ACHN (cell line): ENCODE measurements at regions not wholly inside any gene's neighbourhood (a gene's known extent, or its start where the extent isn't known, plus 50 kb on each side); places are given as distances from the start of the nearest gene placed in this dataset.
"Not testable (repeated sequence)": the region's sequence is repeated elsewhere in the genome, so short reads cannot be mapped to it uniquely, and the experiment has no call there.

Experiments
- DNase-seq: peaks from one replicate; pipeline ENCODE4 v3.0.0-alpha.2; 2015
- in situ Hi-C: cut with HindIII; loops from 2 replicates; pipeline ENCODE4 v1.10.0; 2017; ENCODE audit warnings: low sequenced_read_pairs, low pct_ligation_motif_present, low pct_unique_long_range_greater_than_20kb

DNA sequence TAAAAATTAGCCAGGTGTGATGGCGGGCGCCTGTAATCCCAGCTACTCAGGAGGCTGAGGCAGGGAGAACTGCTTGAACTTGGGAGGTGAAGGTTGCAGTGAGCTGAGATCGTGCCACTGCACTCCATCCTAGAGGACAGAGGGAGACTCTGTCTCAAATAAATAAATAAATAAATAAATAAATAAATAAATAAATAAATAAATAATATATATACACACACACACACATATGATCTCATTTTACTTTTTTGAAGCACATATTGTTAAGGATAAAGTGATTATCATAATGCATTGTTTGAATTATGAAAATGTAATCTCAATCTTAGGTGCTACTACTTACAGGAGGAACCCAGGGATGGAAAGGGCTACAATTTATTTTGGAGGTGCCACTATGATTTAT, 130.5 kb upstream of the PCDH7 start:
- DNase-seq, in situ Hi-C loops: not testable (repeated sequence)

DNA sequence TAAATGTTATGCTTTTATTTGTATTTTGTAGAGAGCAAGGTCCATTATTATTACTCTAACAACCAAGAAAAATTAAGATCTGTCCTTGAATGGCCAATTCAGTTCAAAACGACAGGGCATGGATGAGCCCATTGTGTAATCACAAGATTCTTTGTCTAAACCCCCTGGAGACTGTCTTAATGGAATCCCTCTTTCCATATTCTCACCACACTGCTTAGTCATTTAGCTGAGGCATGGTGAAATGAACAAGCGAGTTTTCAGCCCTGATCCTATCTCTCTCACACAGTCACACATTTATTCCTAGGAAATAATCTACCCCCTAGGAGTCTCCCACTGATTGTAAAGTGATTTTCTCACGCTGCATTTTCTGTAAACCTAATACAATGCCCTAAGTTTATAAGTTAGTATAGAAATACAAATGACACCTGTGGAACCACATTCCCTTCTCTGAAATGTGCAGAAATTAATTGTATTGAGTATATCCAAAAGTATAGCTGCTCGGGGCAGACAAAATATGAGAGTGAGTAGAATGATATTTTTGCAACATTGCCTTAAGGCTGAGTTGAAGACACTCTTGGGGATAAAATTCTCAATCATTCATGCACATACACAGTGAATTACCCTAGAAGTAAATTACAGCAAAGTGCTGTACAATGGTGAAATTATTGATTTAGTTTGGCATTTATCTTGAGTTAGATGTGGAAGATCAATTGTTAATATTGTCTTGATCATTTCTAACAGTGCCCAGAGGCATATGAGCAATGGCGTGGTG, 119.7 kb upstream of the PCDH7 start:
- no peak for DNase-seq
- in situ Hi-C loops, result no loop called here

DNA sequence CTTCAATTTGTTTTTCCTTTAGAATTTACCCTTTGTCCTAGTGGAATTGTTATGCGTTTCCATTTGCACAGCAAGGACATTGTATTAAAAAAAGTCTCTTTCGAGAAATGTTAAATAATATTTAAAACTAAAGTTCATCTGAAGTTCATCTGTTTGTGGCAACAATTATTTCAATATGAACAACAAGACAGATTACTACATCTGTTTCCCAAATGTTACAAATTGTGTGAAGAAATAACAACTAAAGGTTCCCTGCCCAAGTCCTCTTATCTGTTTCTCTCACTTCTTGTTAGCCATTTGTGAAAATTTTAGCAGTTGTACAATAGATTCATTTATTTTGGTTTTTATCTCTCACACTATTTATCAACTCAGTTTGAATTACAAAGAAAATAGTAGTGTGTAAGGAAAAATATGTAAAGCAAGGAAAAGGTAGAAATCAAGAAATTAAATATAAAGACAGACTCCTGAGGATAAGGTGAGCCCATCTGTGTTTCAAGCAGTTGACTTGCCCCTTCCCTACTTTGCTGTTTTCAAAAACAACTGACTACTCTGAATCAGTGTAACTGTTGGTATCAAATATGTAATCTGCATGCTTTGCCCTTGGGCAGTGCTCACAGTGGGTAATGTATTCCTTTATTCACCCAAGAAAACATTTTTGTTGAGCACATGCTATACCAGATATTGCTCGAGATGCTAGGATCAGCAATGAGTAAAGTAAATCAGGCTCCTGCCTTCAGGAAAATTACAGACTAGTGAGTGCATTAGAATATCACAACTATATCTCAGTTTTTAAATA, 118.9 kb upstream of the PCDH7 start:
- in situ Hi-C loops, result no loop called here
- DNase-seq, result no peak

DNA sequence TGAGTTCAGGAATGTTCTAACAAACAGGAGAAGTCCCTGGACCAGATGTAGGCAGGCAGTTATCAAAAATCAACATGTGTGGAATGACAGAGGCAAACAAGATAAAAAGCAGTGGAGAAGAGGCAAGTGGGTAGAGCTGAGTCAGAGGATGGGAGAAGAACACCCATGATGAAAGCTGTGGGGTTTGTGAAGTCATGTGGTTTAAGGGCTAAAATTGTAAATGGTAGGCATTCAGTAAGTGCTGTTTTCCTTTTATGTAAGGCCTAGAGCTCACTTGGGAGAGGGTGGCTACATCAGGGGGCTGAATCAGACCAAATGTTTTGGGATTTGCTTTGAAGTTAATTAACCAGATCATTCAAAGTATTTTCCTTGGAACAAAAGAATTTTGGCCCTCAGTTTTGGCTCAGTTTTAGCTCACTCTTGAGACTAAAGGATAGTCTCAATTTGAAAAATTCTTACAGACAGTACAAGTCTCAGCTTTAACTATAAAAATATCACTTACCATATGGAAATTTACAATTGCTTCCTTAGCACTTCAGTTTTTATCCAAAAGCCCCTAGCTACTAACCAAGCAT, 114.5 kb upstream of the PCDH7 start:
- no peak for DNase-seq
- in situ Hi-C loops, result no loop called here

DNA sequence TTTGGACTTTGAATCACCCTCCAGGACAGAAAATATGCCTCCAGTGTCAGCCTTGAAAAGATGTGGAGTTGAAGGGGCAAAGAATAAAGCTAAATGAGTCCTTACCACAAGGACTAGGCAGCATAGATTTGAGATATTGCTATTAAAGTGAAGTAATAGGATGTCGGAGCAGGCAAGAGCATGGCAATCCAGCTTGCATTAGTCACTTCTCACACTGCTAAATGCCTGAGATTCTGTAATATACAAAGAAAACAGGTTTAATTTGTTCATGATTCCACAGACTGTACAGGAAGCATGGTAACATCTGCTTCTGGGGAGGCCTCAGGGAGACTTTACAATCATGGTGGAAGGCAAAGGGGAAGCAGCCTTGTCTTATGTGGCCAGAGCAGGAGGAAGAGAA, 109.8 kb upstream of the PCDH7 start:
- DNase-seq, result no peak
- in situ Hi-C loops, result no loop called here

DNA sequence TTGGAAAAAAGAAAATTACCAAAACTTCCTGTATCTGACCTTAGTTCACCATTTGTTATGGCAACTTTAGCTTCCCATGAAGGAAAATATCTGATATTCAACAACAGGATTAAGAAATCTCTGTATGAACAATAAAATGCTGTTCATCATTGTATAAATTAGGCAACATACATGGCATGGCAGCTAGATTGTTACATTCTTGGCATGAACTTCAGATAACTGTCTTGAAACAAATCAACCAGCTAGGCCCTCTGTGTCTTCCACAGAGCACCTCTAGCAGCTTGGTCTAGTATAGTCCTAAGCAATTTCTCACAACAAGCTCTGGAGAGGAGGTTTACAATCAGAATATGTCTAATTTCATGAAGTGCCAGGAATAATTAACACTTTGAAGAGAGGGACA, 105.4 kb upstream of the PCDH7 start:
- DNase-seq, result no peak
- in situ Hi-C loops, result no loop called here

DNA sequence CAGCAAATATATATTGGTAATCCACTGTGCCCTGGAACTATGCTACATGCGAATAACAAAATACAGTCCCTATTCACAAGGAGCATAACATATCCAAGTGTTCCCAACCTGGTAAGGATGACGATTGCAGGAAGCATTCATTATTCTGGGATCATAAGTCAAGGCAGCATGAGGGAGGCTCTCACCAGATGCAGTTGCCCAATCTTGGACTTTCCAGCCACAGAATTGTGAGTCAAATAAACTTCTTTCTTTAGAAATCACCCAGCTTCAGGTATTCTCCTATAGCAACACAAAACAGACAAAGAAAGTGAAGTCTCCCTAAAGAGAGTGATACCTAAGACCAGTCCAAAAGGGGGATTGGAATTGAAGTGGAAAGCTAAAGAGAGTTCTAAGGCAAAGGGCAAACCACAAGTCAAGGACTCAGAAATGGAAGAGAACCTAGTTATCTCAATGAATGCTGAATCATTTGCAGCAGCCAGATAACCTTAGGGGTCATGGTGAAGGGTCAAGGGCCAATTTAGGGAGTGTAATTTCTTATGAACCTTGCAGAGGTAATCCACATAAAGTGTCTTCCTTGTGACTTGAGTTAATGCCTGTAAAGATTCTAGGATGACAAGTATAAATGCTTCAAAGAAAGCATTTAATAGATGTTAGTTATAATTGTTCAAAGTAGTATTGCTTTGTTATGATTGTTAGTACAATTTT, 103.1 kb upstream of the PCDH7 start:
- DNase-seq, result no peak
- in situ Hi-C loops, result no loop called here

DNA sequence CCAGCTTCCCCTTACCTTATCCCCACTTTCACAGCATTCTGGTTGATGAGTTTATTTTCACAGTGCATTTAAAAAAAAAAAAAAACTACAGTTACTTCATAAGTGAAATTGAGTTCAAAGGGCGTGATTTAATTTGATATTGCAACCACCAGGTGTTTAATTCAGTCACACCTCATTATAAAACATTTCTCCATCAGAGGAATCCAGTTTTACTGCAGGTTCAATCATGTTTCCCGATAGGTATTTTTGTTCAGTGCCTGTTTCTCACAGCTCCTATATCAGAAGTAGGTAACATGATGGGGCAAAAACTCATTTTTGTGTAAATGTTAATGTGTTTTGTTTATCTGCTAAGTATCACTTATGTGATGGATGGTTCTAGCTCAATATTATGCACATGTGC, 102.3 kb upstream of the PCDH7 start:
- in situ Hi-C loops, result no loop called here
- DNase-seq, result no peak

DNA sequence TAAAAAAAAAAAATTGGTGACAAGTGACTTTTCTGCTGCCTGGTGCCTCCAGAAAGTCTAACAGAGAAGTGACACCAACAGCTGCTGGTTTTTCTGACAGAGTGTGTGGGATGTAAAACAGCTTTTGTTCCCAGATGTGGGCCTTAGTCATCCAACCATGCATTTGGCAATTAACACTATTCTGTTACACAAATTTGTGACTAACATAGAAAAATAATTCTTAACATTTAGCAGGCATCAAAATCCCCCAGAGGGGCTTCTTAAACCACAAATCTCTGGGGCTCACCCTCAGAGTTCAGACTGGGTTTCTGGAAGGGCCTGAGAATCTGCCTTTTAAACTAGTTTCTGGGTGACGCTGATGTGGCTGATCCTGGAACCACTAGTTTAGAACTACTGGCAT, 100.5 kb upstream of the PCDH7 start:
- no peak for DNase-seq
- in situ Hi-C loops, result no loop called here

DNA sequence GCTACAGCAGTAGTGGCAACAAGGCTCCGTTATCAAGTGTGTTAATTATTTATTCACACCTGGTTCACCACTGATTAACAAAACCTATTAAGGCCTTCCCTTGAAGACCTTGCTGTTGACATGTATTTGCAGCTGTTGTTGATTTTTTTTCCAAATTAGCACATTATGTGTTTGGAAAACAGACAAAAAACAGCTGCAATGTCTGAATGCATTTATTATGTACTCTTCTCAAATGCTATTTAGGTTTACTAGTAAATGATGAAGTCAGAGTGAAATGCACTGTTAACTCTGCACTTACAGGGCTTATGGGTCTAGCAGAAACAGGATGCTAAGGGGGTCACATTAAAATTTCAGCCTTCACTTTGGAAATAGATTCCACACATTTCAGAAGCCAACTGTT, 99.5 kb upstream of the PCDH7 start:
- no peak for DNase-seq
- in situ Hi-C loops, result no loop called here

DNA sequence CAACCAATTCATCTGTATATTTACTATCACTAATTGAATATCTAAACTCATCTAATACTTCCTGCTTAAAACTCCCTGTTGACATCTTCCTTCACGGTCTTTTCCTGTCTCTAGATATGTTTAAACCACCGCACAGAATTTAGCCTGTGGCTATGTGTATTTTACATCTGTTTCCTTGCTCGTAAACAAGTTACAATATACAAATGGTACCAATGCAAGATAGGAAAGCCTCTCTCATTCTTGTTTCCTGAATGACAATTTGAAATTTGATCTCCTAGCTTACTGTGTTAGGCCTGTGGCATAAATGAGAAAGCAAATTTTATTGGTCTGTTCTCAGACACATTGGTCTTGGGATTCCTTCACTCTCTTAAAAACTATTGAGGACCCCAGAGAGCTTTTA, 89.7 kb upstream of the PCDH7 start:
- no peak for DNase-seq
- in situ Hi-C loops, result no loop called here

DNA sequence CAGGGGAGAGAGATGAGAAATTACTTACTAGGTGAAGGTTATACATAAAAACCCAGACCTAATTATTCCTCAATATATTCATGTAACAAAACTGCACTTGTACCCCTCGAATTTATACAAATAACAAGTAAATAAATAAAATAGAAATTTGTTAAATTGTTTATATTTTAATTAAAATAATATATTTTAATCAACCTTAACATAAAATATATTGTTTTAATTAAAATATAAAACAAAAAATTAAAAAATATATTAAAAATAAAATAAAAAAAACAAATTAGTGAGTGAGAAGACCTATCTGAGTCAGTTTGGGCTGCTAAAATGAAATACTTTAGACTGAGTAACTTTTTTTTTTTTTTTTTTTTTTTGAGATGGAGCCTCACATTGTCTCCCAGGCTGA, 87.4 kb upstream of the PCDH7 start:
- DNase-seq, result no peak
- in situ Hi-C loops, result no loop called here

DNA sequence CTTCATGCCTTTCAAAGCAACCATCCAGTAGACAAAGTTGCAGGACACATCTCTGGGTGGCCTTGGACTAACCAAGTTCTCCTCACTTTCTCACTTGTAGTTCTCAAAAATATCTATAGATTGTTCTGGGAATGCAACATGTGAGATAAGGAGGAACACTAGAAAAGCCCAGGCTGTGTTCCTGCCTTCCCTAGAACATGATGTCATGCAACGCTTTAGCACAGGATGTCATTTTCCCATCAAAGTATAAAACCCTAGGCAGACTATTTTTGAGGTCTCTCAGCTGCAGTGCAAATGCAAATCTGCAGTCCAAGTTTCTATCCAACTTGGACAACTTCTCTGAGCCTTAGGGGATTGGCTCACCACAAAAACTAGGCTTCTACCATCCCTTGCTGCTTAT, 78.8 kb upstream of the PCDH7 start:
- DNase-seq, result no peak
- in situ Hi-C loops, result no loop called here

DNA sequence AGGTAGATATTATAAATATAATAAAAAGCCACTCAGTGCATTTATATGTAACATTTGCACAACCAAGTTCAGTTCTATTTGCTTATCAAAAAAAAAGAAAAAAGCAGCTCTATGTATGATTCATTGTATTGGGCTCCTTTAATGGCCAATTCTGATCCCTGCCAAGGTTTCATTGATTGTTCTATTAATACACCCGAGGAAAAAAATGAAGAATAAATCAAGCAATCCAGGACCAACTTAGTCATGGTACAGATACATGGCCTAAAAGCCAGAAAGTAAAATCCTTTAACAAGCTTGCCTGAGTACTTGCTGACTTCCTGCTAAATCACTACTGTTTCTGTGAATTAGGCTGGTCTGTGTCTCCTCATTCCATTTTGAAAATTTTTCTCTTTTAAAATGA, 77.6 kb upstream of the PCDH7 start:
- in situ Hi-C loops, result no loop called here
- DNase-seq, result no peak

DNA sequence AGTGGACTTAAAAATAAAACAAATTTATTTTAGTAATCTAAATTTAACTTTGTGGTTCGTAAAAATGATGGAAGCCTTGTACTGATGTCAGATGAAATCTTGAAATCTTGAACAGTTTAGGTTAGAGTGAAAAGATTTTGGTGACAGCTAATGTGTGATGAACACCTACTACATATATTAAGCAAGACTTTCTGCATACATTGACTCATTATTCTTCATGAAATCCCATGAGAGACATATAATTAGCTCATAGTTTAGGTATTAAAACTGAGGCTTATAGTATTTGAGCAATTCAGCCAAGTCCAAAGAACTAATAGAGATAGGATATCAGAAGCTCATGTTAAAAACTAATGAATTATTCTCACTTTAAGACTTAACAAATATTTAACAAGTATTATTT, 66.9 kb upstream of the PCDH7 start:
- no peak for DNase-seq

DNA sequence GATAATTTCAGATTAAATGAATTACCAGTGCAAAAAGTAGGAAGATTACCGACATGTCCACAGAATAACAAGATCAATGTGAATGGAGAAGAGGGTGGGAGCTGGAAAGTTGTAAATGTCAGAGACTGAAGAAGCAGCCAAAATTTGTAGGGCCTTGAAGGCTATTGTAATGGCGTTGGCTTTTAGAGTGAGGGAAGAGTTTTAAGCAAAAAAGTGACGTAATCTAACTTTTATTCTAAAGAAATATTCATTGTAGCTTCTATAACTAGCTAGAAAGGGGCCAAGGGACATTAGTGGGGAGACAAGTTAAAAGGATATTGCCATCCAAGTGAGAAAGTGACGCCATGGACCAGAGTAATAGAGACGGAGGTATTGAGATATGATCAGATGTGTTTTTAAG, 63.3 kb upstream of the PCDH7 start:
- in situ Hi-C loops, result no loop called here
- DNase-seq, result no peak

More for the DNA sequence above, 66.9 kb upstream of the PCDH7 start:
- in situ Hi-C loops, result no loop called here

DNA sequence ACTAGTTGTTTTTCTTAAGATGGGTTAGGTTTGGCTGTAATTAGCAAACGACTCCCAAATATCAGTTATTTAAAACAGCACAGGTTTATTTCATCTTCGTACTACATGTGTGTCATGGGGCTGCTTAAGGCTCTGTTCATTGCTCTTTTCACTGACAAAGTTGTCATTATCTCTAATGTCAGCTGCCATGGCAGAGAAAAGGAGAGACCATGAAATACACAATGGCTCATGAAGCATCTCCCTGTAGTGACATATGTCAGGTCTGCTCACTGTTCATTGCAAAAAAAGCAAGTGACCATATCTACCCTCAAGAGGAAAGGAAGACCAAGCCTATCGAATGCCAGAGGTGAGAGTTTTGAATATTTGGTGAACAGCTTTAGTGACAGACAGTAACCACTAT, 52.2 kb upstream of the PCDH7 start:
- in situ Hi-C loops, result no loop called here
- no peak for DNase-seq

DNA sequence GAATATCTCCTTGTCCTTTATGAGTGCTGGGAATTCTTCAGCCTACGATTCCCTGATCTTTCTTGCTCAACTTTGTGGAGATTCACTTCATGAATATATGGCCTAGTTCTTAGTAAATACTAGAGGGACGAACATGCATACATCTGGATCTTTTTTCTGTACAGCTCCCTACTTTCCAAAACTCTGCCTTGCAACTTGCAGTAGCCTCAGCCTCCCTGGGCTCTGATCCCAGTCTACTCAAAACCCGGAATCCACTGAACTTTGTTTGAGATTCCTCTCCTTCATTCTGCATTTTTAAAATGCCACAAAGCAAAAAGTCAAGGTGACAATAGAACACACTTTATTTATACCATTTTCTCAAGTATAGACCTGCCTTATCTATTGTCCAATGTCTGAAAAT, 50.0 kb upstream of the PCDH7 start:
- DNase-seq, result no peak
- in situ Hi-C loops, result no loop called here
